Neural progenitor cell (in vitro differentiated cells): ENCODE measurements at regions not wholly inside any gene's neighbourhood (a gene's known extent, or its start where the extent isn't known, plus 50 kb on each side); places are given as distances from the start of the nearest gene placed in this dataset.

ENCODE experiments used
- CTCF ChIP-seq: fragments of 200-600 bp; sonication (generic); IDR thresholded peaks from 2 replicates; pipeline ENCODE4 v1.5.1; 2017; ENCODE audit warnings: antibody characterized with exemption, mild to moderate bottlenecking
- EZH2 ChIP-seq: fragments of 200-600 bp; sonication (generic); IDR thresholded peaks from 2 replicates; pipeline ENCODE4 v1.6.1; 2017; ENCODE audit warnings: antibody characterized with exemption, mild to moderate bottlenecking, moderate library complexity
- EZH2phosphoT487 ChIP-seq: fragments of 200-600 bp; sonication (generic); IDR thresholded peaks from 2 replicates; pipeline ENCODE4 v1.6.1; 2017; ENCODE audit warnings: antibody characterized with exemption

- no peak for TF ChIP-seq CTCF
- TF ChIP-seq EZH2phosphoT487 = no peak
- no peak for TF ChIP-seq EZH2
Measured at GRCh38 chr6:16904957-16905356, 143.7 kb upstream of the ATXN1 start.
